ENCODE measurements at regions not wholly inside any gene's neighbourhood (a gene's known extent, or its start where the extent isn't known, plus 50 kb on each side); places are given as distances from the start of the nearest gene placed in this dataset.

DNA sequence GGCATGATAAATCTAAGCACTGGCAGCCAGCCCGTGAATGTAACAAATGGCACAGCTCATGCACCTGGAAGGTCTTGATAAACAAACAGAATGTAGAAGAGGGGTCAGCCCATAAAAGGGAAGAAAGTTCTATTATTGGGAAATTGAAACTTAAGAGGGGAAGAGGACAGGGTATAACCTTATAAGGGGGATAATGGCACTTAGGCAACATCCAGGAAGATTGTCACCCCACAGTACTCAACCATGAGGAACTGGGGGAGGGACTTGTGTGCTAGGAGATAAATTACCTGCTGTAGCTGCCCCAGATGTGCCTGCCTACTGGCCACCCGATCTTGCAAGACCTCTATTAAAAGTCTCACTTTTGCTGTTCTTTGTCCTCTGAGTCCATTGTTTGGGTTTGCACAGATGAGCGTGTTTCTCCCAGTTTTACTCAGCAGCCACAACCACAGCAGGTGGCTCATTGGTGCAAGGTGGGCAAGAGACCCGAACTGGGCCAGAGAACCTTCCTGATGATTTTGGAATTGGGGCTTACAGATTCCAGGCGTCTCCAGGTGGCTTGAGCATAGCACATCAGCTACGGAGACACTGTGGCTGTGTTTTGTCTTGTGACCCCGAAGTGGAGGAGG lies 79.0 kb upstream of the TAF1B start:
- DNase-seq (ENCODE audit: low spot score): no peak
- Mint-ChIP-seq H3K36me3 (no peaks in the 10 kb centered on the region), H3K9me3 (no peaks in the 10 kb centered on the region), H3K27me3 (ENCODE audit: low read depth) (no peaks in the 10 kb centered on the region), H3K4me1 (peaks cover 25% of the 10 kb centered on the region), H3K27ac (no peak overlapping the region), H3K4me3 (no peak overlapping the region)
- ChIA-PET CTCF (no interaction called here), POLR2A (no interaction called here)
- no peak for TF ChIP-seq SP1 (CRISPR knock-in tag; conservative IDR thresholded peaks at IDR 0.05)
- TF ChIP-seq ATF2 (CRISPR knock-in tag; IDR thresholded peaks at IDR 0.05; ENCODE audit: borderline replicate concordance, low read depth): no peak
- TF ChIP-seq, protein P1, sequence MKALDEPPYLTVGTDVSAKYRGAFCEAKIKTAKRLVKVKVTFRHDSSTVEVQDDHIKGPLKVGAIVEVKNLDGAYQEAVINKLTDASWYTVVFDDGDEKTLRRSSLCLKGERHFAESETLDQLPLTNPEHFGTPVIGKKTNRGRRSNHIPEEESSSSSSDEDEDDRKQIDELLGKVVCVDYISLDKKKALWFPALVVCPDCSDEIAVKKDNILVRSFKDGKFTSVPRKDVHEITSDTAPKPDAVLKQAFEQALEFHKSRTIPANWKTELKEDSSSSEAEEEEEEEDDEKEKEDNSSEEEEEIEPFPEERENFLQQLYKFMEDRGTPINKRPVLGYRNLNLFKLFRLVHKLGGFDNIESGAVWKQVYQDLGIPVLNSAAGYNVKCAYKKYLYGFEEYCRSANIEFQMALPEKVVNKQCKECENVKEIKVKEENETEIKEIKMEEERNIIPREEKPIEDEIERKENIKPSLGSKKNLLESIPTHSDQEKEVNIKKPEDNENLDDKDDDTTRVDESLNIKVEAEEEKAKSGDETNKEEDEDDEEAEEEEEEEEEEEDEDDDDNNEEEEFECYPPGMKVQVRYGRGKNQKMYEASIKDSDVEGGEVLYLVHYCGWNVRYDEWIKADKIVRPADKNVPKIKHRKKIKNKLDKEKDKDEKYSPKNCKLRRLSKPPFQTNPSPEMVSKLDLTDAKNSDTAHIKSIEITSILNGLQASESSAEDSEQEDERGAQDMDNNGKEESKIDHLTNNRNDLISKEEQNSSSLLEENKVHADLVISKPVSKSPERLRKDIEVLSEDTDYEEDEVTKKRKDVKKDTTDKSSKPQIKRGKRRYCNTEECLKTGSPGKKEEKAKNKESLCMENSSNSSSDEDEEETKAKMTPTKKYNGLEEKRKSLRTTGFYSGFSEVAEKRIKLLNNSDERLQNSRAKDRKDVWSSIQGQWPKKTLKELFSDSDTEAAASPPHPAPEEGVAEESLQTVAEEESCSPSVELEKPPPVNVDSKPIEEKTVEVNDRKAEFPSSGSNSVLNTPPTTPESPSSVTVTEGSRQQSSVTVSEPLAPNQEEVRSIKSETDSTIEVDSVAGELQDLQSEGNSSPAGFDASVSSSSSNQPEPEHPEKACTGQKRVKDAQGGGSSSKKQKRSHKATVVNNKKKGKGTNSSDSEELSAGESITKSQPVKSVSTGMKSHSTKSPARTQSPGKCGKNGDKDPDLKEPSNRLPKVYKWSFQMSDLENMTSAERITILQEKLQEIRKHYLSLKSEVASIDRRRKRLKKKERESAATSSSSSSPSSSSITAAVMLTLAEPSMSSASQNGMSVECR (CRISPR knock-in tag; IDR thresholded peaks at IDR 0.05; ENCODE audit: borderline replicate concordance): no peak
- no peak for TF ChIP-seq ETV6 (CRISPR knock-in tag; IDR thresholded peaks at IDR 0.05)
- no peak for TF ChIP-seq JAZF1 (CRISPR knock-in tag; IDR thresholded peaks at IDR 0.05)
- TF ChIP-seq ATF3 (CRISPR knock-in tag; conservative IDR thresholded peaks at IDR 0.05): no peak
- TF ChIP-seq, protein P2, sequence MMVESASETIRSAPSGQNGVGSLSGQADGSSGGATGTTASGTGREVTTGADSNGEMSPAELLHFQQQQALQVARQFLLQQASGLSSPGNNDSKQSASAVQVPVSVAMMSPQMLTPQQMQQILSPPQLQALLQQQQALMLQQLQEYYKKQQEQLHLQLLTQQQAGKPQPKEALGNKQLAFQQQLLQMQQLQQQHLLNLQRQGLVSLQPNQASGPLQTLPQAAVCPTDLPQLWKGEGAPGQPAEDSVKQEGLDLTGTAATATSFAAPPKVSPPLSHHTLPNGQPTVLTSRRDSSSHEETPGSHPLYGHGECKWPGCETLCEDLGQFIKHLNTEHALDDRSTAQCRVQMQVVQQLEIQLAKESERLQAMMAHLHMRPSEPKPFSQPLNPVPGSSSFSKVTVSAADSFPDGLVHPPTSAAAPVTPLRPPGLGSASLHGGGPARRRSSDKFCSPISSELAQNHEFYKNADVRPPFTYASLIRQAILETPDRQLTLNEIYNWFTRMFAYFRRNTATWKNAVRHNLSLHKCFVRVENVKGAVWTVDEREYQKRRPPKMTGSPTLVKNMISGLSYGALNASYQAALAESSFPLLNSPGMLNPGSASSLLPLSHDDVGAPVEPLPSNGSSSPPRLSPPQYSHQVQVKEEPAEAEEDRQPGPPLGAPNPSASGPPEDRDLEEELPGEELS (CRISPR knock-in tag; IDR thresholded peaks at IDR 0.05): no peak
- TF ChIP-seq KAT7 (CRISPR knock-in tag; IDR thresholded peaks at IDR 0.05; ENCODE audit: borderline replicate concordance): no peak
- TF ChIP-seq FOXP1 (CRISPR knock-in tag; IDR thresholded peaks at IDR 0.05; ENCODE audit: borderline replicate concordance): no peak
- TF ChIP-seq ZNF512 (CRISPR knock-in tag; IDR thresholded peaks at IDR 0.05; ENCODE audit: borderline replicate concordance): no peak
- no peak for TF ChIP-seq CDX4 (CRISPR knock-in tag; IDR thresholded peaks at IDR 0.05; ENCODE audit: borderline replicate concordance)
- TF ChIP-seq, protein P3, sequence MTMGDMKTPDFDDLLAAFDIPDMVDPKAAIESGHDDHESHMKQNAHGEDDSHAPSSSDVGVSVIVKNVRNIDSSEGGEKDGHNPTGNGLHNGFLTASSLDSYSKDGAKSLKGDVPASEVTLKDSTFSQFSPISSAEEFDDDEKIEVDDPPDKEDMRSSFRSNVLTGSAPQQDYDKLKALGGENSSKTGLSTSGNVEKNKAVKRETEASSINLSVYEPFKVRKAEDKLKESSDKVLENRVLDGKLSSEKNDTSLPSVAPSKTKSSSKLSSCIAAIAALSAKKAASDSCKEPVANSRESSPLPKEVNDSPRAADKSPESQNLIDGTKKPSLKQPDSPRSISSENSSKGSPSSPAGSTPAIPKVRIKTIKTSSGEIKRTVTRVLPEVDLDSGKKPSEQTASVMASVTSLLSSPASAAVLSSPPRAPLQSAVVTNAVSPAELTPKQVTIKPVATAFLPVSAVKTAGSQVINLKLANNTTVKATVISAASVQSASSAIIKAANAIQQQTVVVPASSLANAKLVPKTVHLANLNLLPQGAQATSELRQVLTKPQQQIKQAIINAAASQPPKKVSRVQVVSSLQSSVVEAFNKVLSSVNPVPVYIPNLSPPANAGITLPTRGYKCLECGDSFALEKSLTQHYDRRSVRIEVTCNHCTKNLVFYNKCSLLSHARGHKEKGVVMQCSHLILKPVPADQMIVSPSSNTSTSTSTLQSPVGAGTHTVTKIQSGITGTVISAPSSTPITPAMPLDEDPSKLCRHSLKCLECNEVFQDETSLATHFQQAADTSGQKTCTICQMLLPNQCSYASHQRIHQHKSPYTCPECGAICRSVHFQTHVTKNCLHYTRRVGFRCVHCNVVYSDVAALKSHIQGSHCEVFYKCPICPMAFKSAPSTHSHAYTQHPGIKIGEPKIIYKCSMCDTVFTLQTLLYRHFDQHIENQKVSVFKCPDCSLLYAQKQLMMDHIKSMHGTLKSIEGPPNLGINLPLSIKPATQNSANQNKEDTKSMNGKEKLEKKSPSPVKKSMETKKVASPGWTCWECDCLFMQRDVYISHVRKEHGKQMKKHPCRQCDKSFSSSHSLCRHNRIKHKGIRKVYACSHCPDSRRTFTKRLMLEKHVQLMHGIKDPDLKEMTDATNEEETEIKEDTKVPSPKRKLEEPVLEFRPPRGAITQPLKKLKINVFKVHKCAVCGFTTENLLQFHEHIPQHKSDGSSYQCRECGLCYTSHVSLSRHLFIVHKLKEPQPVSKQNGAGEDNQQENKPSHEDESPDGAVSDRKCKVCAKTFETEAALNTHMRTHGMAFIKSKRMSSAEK (CRISPR knock-in tag; IDR thresholded peaks at IDR 0.05; ENCODE audit: borderline replicate concordance): no peak
- TF ChIP-seq, protein P4, sequence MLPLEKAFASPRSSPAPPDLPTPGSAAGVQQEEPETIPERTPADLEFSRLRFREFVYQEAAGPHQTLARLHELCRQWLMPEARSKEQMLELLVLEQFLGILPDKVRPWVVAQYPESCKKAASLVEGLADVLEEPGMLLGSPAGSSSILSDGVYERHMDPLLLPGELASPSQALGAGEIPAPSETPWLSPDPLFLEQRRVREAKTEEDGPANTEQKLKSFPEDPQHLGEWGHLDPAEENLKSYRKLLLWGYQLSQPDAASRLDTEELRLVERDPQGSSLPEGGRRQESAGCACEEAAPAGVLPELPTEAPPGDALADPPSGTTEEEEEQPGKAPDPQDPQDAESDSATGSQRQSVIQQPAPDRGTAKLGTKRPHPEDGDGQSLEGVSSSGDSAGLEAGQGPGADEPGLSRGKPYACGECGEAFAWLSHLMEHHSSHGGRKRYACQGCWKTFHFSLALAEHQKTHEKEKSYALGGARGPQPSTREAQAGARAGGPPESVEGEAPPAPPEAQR (CRISPR knock-in tag; IDR thresholded peaks at IDR 0.05): no peak
- TF ChIP-seq, protein P5, sequence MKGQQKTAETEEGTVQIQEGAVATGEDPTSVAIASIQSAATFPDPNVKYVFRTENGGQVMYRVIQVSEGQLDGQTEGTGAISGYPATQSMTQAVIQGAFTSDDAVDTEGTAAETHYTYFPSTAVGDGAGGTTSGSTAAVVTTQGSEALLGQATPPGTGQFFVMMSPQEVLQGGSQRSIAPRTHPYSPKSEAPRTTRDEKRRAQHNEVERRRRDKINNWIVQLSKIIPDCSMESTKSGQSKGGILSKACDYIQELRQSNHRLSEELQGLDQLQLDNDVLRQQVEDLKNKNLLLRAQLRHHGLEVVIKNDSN (CRISPR knock-in tag; IDR thresholded peaks at IDR 0.05): no peak
- no peak for TF ChIP-seq ZBTB21 (CRISPR knock-in tag; IDR thresholded peaks at IDR 0.05; ENCODE audit: borderline replicate concordance)
- TF ChIP-seq, protein P6, sequence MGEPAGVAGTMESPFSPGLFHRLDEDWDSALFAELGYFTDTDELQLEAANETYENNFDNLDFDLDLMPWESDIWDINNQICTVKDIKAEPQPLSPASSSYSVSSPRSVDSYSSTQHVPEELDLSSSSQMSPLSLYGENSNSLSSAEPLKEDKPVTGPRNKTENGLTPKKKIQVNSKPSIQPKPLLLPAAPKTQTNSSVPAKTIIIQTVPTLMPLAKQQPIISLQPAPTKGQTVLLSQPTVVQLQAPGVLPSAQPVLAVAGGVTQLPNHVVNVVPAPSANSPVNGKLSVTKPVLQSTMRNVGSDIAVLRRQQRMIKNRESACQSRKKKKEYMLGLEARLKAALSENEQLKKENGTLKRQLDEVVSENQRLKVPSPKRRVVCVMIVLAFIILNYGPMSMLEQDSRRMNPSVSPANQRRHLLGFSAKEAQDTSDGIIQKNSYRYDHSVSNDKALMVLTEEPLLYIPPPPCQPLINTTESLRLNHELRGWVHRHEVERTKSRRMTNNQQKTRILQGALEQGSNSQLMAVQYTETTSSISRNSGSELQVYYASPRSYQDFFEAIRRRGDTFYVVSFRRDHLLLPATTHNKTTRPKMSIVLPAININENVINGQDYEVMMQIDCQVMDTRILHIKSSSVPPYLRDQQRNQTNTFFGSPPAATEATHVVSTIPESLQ (CRISPR knock-in tag; IDR thresholded peaks at IDR 0.05): no peak
- no peak for TF ChIP-seq RORB (CRISPR knock-in tag; IDR thresholded peaks at IDR 0.05)
- ATAC-seq: no peak

Measured in WTC11 (cell line).